Progenitor cell of endocrine pancreas (in vitro differentiated cells): ENCODE measurements at regions not wholly inside any gene's neighbourhood (a gene's known extent, or its start where the extent isn't known, plus 50 kb on each side); places are given as distances from the start of the nearest gene placed in this dataset.
A peak's percentile ranks its signal among the peaks of the same experiment; 100 is the strongest.

ENCODE experiments used
- DNase-seq: peaks from one replicate; pipeline ENCODE4 v3.0.0; 2021; ENCODE audit warnings: low spot score; ENCODE audit not compliant: unreplicated experiment
- H3K27ac Mint-ChIP-seq: 2 replicates; pipeline ENCODE4 v1.8.0; 2021; ENCODE audit warnings: mild to moderate bottlenecking, moderate library complexity, mixed read lengths
- H3K27me3 Mint-ChIP-seq: 2 replicates; pipeline ENCODE4 v1.8.0; 2021; ENCODE audit warnings: mixed read lengths
- H3K36me3 Mint-ChIP-seq: 2 replicates; pipeline ENCODE4 v1.8.0; 2022; ENCODE audit warnings: mixed read lengths; ENCODE audit not compliant: insufficient read depth
- H3K4me1 Mint-ChIP-seq: 2 replicates; pipeline ENCODE4 v1.8.0; 2021; ENCODE audit warnings: low read depth, mixed read lengths
- H3K4me3 Mint-ChIP-seq: 2 replicates; pipeline ENCODE4 v1.8.0; 2021; ENCODE audit warnings: low read depth, mild to moderate bottlenecking, moderate library complexity, mixed read lengths
- H3K9me3 Mint-ChIP-seq: 2 replicates; pipeline ENCODE4 v1.8.0; 2021; ENCODE audit warnings: low read depth, mixed read lengths
- TF ChIP-seq, protein P1 (sequence below): fragments of 200-600 bp; sonication (generic); IDR thresholded peaks from one replicate; pipeline ENCODE4 v1.5.0; 2021; ENCODE audit warnings: antibody characterized with exemption, mild to moderate bottlenecking; ENCODE audit not compliant: unreplicated experiment

GRCh38 chr13:23993680-23993985 is 96.3 kb upstream of the C1QTNF9B start:
- H3K9me3 Mint-ChIP-seq = peaks cover 9% of the 10 kb centered on the region

GRCh38 chr13:23995283-23996073 is 98.2 kb upstream of the C1QTNF9B start:
- TF ChIP-seq, protein P1, sequence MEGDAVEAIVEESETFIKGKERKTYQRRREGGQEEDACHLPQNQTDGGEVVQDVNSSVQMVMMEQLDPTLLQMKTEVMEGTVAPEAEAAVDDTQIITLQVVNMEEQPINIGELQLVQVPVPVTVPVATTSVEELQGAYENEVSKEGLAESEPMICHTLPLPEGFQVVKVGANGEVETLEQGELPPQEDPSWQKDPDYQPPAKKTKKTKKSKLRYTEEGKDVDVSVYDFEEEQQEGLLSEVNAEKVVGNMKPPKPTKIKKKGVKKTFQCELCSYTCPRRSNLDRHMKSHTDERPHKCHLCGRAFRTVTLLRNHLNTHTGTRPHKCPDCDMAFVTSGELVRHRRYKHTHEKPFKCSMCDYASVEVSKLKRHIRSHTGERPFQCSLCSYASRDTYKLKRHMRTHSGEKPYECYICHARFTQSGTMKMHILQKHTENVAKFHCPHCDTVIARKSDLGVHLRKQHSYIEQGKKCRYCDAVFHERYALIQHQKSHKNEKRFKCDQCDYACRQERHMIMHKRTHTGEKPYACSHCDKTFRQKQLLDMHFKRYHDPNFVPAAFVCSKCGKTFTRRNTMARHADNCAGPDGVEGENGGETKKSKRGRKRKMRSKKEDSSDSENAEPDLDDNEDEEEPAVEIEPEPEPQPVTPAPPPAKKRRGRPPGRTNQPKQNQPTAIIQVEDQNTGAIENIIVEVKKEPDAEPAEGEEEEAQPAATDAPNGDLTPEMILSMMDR = no peak
- no peaks in the 10 kb centered on the region for H3K27me3 Mint-ChIP-seq
- no peak overlapping the region for H3K4me3 Mint-ChIP-seq
- H3K4me1 Mint-ChIP-seq = peaks cover 8% of the 10 kb centered on the region
- peaks cover 9% of the 10 kb centered on the region for H3K9me3 Mint-ChIP-seq
- peak overlapping the region; percentile 36 for H3K27ac Mint-ChIP-seq
- DNase-seq = no peak
- peaks cover 14% of the 10 kb centered on the region for H3K36me3 Mint-ChIP-seq

More at GRCh38 chr13:23993680-23993985, 96.3 kb upstream of the C1QTNF9B start:
- no peak for DNase-seq
- TF ChIP-seq, protein P1 = no peak
- H3K4me1 Mint-ChIP-seq = peaks cover 22% of the 10 kb centered on the region
- H3K4me3 Mint-ChIP-seq = no peak overlapping the region
- H3K27me3 Mint-ChIP-seq = no peaks in the 10 kb centered on the region
- H3K27ac Mint-ChIP-seq = no peak overlapping the region
- H3K36me3 Mint-ChIP-seq = peaks cover 15% of the 10 kb centered on the region

DNA sequence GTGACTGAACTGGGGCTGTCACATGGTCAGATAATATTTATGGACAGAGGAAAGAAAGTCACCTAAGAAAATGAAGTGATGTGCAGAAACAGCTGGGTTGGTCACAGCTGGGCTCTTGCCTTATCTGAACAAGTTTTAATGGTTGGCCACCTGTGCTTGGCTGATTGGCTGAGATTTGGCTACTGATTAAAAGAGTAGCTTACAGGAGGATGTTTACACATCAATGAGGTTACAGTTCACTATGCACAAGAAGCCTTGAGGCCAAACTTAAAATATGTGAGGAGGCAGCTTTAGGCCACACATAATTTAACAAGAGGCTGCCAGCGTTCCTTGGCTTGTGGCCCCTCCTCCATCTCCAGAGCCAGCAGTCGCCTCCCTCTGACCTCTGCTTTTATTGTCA is 99.2 kb upstream of the C1QTNF9B start:
- Mint-ChIP-seq H3K4me3 (no peak overlapping the region), H3K27me3 (no peaks in the 10 kb centered on the region), H3K9me3 (peaks cover 9% of the 10 kb centered on the region), H3K36me3 (peaks cover 14% of the 10 kb centered on the region), H3K4me1 (peaks cover 1% of the 10 kb centered on the region), H3K27ac (no peak overlapping the region)
- TF ChIP-seq, protein P1 = no peak
- no peak for DNase-seq

DNA sequence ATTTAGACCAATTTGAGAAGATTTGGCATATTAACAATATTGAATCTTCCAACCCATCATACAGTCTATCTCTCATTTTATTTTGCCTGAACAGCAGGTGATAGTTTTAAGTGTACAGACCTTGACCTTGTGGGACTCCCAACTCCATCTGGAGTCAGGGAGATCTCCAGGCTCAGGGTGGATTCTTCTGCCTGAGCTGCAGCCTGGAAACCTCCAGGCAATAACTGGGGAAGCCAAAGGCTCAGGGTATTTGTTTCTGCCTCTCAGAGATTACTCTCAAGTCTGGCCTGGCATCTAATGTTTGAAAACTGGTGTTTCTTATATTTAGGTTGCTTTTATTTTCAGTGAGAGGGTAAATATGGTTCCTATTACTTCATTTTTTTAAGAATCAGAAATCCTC is 102.1 kb upstream of the C1QTNF9B start:
- Mint-ChIP-seq H3K4me1 (no peaks in the 10 kb centered on the region), H3K9me3 (peaks cover 9% of the 10 kb centered on the region), H3K4me3 (no peak overlapping the region), H3K27ac (no peak overlapping the region), H3K27me3 (no peaks in the 10 kb centered on the region), H3K36me3 (peaks cover 14% of the 10 kb centered on the region)
- TF ChIP-seq, protein P1 = no peak
- no peak for DNase-seq

DNA sequence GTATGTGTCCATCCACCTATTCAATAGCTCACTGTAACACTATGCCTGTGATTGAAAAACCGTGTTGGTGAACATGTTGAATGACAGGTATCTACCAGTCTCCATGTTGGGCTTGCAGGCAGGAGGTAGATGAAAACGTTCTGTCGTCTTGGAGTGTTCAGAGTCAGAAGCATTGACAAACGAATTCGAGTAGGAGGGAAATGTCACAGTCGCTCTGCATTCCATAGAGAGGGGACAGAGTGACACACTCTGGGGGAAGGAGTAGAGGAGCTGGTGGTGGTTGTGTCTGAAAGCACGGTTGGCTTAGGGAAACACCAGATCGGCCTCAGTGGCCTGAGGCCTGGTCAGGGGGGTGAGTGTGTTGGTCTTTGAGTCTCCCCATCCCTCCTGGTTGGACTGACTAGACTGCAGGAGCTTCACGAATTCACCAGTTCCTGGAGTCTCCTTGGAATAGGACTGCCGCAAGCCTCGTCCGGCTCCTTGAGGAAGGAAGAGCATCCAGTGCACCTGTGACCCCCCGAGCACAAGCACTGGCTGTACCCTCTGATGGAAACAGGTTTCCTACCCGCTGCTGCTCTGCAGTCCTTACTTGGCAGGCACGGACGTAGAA is 105.0 kb upstream of the C1QTNF9B start:
- peaks cover 12% of the 10 kb centered on the region for H3K4me1 Mint-ChIP-seq

More for the DNA sequence above, 105.0 kb upstream of the C1QTNF9B start:
- H3K9me3 Mint-ChIP-seq = peaks cover 2% of the 10 kb centered on the region
- TF ChIP-seq, protein P1 = no peak
- no peak overlapping the region for H3K4me3 Mint-ChIP-seq
- H3K27me3 Mint-ChIP-seq = no peaks in the 10 kb centered on the region
- no peak overlapping the region for H3K27ac Mint-ChIP-seq
- DNase-seq = no peak
- peaks cover 1% of the 10 kb centered on the region for H3K36me3 Mint-ChIP-seq
